HepG2 (cell line): ENCODE measurements at regions not wholly inside any gene's neighbourhood (a gene's known extent, or its start where the extent isn't known, plus 50 kb on each side); places are given as distances from the start of the nearest gene placed in this dataset.
A peak's percentile ranks its signal among the peaks of the same experiment; 100 is the strongest.

ENCODE experiments used
- ATAC-seq: fragments of 200-7000 bp; cut with Tn5 transposase; 3 replicates; pipeline ENCODE4 v1.9.1; 2020; ENCODE audit warnings: mild to moderate bottlenecking, moderate library complexity
- BruUV-seq: library from RNA; stranded (reverse); fragments of 400-500 nt; replicated peaks from 2 replicates; lab custom pipeline; 2021; lab: Mats Ljungman, UMichigan
- CTCF ChIA-PET: fragments of 300-600 bp; formaldehyde crosslinking; extraction: SDS; loops from one replicate; lab custom pipeline; 2021; ENCODE audit warnings: low total read pairs, inconsistent platforms, low intra/inter-chr PET ratio; lab: Yijun Ruan, JAX
- POLR2A ChIA-PET: fragments of 350-600 bp; sonication (Branson Sonifier 250); formaldehyde crosslinking; loops from one replicate; lab custom pipeline; 2020; ENCODE audit warnings: antibody characterized with exemption, inconsistent platforms; lab: Yijun Ruan, JAX
- DNase-seq: peaks from one replicate; pipeline ENCODE4 v3.0.0-alpha.2; 2015; ENCODE audit warnings: low spot score
- FAIRE-seq: peaks from 3 replicates; lab custom pipeline; 2011; peaks lifted over from hg19 to GRCh38; lab: Jason Lieb, UNC
- H2AFZ ChIP-seq: one replicate; pipeline ENCODE4 v1.6.1; 2011; ENCODE audit warnings: low read length, inconsistent platforms
- H3K27ac ChIP-seq: fragments of 300-600 bp; 3 replicates; pipeline ENCODE4 v1.8.0; 2011; ENCODE audit warnings: mixed run types, mild to moderate bottlenecking, mixed read lengths, low read length, inconsistent platforms; ENCODE audit not compliant: insufficient read depth; ENCODE audit errors: extremely low read length
- H3K27me3 ChIP-seq, 2 experiments: fragments of 200-600 bp in 1 of 2; 2 replicates in 1 of 2; 3 replicates in 1 of 2; pipeline versions ENCODE4 v1.6.0 to v1.8.0; 2011; ENCODE audit warnings: low read length in 2 of 2, mild to moderate bottlenecking in 2 of 2, moderate library complexity in 2 of 2, inconsistent platforms in 1 of 2; ENCODE audit not compliant: insufficient read depth in 2 of 2, control insufficient read depth in 1 of 2
- H3K36me3 ChIP-seq, 2 experiments: fragments of 200-600 bp in 1 of 2; replicated peaks in 1 of 2; 2 replicates in 1 of 2; 3 replicates in 1 of 2; pipeline versions ENCODE4 v1.5.1 to v1.8.0; 2011; ENCODE audit warnings: low read length in 2 of 2, inconsistent platforms in 1 of 2; ENCODE audit not compliant: insufficient read depth in 2 of 2, control insufficient read depth in 1 of 2
- H3K4me1 ChIP-seq: 2 replicates; pipeline ENCODE4 v1.5.1; 2012; ENCODE audit warnings: low read length, inconsistent platforms; ENCODE audit not compliant: insufficient read depth
- H3K4me2 ChIP-seq: 2 replicates; pipeline ENCODE4 v1.6.0; 2011; ENCODE audit warnings: low read depth, low read length, inconsistent platforms
- H3K4me3 ChIP-seq, 3 experiments: fragments of 200-600 bp in 1 of 3; sonication (generic), shearing (Covaris generic) in 1 of 3; replicated peaks in 1 of 3; 2 replicates each; pipeline ENCODE4 v1.5.1; 2011 to 2016; ENCODE audit warnings: low read length in 3 of 3, inconsistent platforms in 2 of 3, low read depth in 2 of 3, mild to moderate bottlenecking in 2 of 3, control low read depth in 1 of 3, mixed read lengths in 1 of 3; ENCODE audit not compliant: insufficient read depth in 1 of 3
- H3K79me2 ChIP-seq: one replicate; pipeline ENCODE4 v1.6.1; 2011; ENCODE audit warnings: low read length, inconsistent platforms; ENCODE audit not compliant: insufficient read depth
- H3K9ac ChIP-seq: 2 replicates; pipeline ENCODE4 v1.6.0; 2011; ENCODE audit warnings: mild to moderate bottlenecking, low read depth, low read length, inconsistent platforms; ENCODE audit not compliant: insufficient read depth
- H3K9me3 ChIP-seq: 2 replicates; pipeline ENCODE4 v1.5.1; 2012; ENCODE audit warnings: mild to moderate bottlenecking, low read length
- H4K20me1 ChIP-seq: 2 replicates; pipeline ENCODE4 v1.6.0; 2011; ENCODE audit warnings: inconsistent platforms, mild to moderate bottlenecking, low read length, moderate library complexity; ENCODE audit not compliant: insufficient read depth
- ARID3A ChIP-seq: IDR thresholded peaks from 2 replicates; pipeline ENCODE4 v1.6.1; 2012; ENCODE audit warnings: low read depth, low read length, improper control_type of control experiment
- GATA4 ChIP-seq: sonication (generic); IDR thresholded peaks from 2 replicates; pipeline ENCODE4 v1.6.1; 2016; ENCODE audit warnings: antibody characterized with exemption, low read depth, borderline replicate concordance
- NONO ChIP-seq, 2 experiments: fragments of 450-650 bp in 1 of 2; sonication (generic) in 1 of 2; formaldehyde crosslinking in 1 of 2; IDR thresholded peaks in 1 of 2; conservative IDR thresholded peaks in 1 of 2; 2 replicates each; pipeline versions ENCODE4 v1.6.1 to v1.8.0; 2017 to 2022; ENCODE audit warnings: mild to moderate bottlenecking in 1 of 2, missing genetic modification reagents in 1 of 2, moderate library complexity in 1 of 2
- WGBS: methylation state at CpG from one replicate; pipeline ENCODE4 v1.1.6; 2017; ENCODE audit warnings: low lambda C conversion rate; 5-methylcytosine and 5-hydroxymethylcytosine counted together
- in situ Hi-C: cut with HindIII; loops from 2 replicates; pipeline ENCODE4 v1.10.0; 2017; ENCODE audit warnings: low pct_unique_long_range_greater_than_20kb; ENCODE audit not compliant: extremely low pct_ligation_motif_present
- intact Hi-C: fragments of 100-400 bp; cut with micrococcal nuclease; formaldehyde crosslinking; loops from one replicate; pipeline ENCODE4 v1.10.0; 2022; ENCODE audit not compliant: unreplicated experiment
- TF ChIP-seq, protein P1 (sequence below), 2 experiments: sonication (generic) in 1 of 2; formaldehyde crosslinking in 1 of 2; IDR thresholded peaks; 2 replicates each; pipeline versions ENCODE4 v1.5.1 to v1.6.1; 2011 to 2020; ENCODE audit warnings: borderline replicate concordance in 1 of 2, low read depth in 1 of 2, low read length in 1 of 2, mild to moderate bottlenecking in 1 of 2, missing genetic modification reagents in 1 of 2, moderate library complexity in 1 of 2
- TF ChIP-seq, protein P2 (sequence below): sonication (generic); formaldehyde crosslinking; IDR thresholded peaks from 2 replicates; pipeline ENCODE4 v1.5.0; 2020; ENCODE audit warnings: missing genetic modification reagents, mild to moderate bottlenecking, borderline replicate concordance
- TF ChIP-seq, protein P3 (sequence below): IDR thresholded peaks from 2 replicates; pipeline ENCODE4 v1.6.1; 2016; ENCODE audit warnings: low read depth, control low read depth
- TF ChIP-seq, protein P4 (sequence below), 2 experiments: fragments of 450-650 bp in 1 of 2; sonication (generic) in 1 of 2; formaldehyde crosslinking; IDR thresholded peaks; 2 replicates each; pipeline versions ENCODE4 v1.5.0 to v1.8.0; 2020 to 2022; ENCODE audit warnings: mild to moderate bottlenecking in 1 of 2, missing genetic modification reagents in 1 of 2
- TF ChIP-seq, protein P5 (sequence below): sonication (generic); formaldehyde crosslinking; IDR thresholded peaks from 2 replicates; pipeline ENCODE4 v1.5.1; 2020; ENCODE audit warnings: mild to moderate bottlenecking, missing genetic modification reagents, borderline replicate concordance

DNA sequence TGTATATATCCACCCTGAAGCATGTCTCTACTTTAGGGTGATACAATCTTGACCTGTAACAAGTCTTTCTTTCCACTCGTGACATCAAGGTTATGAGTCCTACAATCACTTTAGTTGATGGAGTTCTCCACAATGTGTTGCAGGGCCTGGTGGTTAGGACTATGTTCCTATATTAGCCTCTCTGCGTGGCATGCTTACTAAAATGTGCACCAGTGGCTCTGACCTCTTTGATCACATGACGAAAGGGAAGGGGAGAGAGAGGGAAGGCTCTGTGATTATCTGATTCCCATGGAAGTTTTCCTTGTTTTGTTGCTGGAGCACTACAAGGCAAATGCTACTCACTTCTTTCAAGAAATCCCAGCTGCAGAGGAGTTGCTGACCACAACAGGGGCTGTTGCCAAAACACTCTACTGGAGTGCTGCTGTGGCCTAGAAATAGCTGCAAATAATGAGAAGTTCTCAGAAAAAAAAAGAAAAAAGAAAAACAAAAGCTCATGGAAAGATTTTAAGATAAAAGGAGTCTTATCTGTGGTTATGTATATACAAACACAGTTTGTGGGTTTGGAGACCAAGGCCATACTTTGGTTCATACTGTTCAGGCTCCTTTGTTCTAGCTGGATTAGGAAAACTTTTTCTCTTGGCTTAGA lies 272.8 kb upstream of the MMADHC start:
- FAIRE-seq (peak; percentile 8), ATAC-seq (peak; percentile 74), DNase-seq (peak; percentile 39)
- Histone ChIP-seq H3K27ac (peak overlapping the region; percentile 38), H4K20me1 (no peaks in the 10 kb centered on the region), H3K9ac (no peak overlapping the region), H2AFZ (no peak overlapping the region), H3K79me2 (no peaks in the 10 kb centered on the region), H3K4me2 (peak overlapping the region; percentile 23; the same call in 1 of the 2 replicates), H3K9me3 (peaks cover 36% of the 10 kb centered on the region), H3K4me1 (peaks cover 16% of the 10 kb centered on the region; the same call in 1 of the 2 replicates), H3K4me3 (no peak overlapping the region), H3K36me3 (no peaks in the 10 kb centered on the region), H3K27me3 (no peaks in the 10 kb centered on the region)
- CTCF ChIA-PET, result no interaction called here
- POLR2A ChIA-PET, result no interaction called here
- intact Hi-C loops, result no loop called here
- in situ Hi-C loops, result no loop called here
- WGBS, result 33% methylated on average over 3 of the region's 3 CpGs
- no TSS peak for BruUV-seq
- TF ChIP-seq ARID3A (no peak), NONO (IDR thresholded peaks at IDR 0.05) (no peak), NONO (CRISPR knock-in tag; conservative IDR thresholded peaks at IDR 0.05) (no peak), GATA4 (peak; percentile 22; the same call in 1 of the 2 replicates)
- TF ChIP-seq, protein P1, sequence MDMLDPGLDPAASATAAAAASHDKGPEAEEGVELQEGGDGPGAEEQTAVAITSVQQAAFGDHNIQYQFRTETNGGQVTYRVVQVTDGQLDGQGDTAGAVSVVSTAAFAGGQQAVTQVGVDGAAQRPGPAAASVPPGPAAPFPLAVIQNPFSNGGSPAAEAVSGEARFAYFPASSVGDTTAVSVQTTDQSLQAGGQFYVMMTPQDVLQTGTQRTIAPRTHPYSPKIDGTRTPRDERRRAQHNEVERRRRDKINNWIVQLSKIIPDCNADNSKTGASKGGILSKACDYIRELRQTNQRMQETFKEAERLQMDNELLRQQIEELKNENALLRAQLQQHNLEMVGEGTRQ (IDR thresholded peaks at IDR 0.05; ENCODE audit: low read depth, low read length), result 0 out of 2 replicates have a peak, but pooled peaks have one; percentile 10
- TF ChIP-seq, protein P1 (CRISPR knock-in tag; IDR thresholded peaks at IDR 0.05; ENCODE audit: borderline replicate concordance), result no peak
- TF ChIP-seq, protein P2, sequence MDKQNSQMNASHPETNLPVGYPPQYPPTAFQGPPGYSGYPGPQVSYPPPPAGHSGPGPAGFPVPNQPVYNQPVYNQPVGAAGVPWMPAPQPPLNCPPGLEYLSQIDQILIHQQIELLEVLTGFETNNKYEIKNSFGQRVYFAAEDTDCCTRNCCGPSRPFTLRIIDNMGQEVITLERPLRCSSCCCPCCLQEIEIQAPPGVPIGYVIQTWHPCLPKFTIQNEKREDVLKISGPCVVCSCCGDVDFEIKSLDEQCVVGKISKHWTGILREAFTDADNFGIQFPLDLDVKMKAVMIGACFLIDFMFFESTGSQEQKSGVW (CRISPR knock-in tag), result no peak
- TF ChIP-seq, protein P3, sequence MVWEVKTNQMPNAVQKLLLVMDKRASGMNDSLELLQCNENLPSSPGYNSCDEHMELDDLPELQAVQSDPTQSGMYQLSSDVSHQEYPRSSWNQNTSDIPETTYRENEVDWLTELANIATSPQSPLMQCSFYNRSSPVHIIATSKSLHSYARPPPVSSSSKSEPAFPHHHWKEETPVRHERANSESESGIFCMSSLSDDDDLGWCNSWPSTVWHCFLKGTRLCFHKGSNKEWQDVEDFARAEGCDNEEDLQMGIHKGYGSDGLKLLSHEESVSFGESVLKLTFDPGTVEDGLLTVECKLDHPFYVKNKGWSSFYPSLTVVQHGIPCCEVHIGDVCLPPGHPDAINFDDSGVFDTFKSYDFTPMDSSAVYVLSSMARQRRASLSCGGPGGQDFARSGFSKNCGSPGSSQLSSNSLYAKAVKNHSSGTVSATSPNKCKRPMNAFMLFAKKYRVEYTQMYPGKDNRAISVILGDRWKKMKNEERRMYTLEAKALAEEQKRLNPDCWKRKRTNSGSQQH (CRISPR knock-in tag), result no peak
- TF ChIP-seq, protein P4, sequence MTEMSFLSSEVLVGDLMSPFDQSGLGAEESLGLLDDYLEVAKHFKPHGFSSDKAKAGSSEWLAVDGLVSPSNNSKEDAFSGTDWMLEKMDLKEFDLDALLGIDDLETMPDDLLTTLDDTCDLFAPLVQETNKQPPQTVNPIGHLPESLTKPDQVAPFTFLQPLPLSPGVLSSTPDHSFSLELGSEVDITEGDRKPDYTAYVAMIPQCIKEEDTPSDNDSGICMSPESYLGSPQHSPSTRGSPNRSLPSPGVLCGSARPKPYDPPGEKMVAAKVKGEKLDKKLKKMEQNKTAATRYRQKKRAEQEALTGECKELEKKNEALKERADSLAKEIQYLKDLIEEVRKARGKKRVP (CRISPR knock-in tag; IDR thresholded peaks at IDR 0.05), result no peak
- TF ChIP-seq, protein P5, sequence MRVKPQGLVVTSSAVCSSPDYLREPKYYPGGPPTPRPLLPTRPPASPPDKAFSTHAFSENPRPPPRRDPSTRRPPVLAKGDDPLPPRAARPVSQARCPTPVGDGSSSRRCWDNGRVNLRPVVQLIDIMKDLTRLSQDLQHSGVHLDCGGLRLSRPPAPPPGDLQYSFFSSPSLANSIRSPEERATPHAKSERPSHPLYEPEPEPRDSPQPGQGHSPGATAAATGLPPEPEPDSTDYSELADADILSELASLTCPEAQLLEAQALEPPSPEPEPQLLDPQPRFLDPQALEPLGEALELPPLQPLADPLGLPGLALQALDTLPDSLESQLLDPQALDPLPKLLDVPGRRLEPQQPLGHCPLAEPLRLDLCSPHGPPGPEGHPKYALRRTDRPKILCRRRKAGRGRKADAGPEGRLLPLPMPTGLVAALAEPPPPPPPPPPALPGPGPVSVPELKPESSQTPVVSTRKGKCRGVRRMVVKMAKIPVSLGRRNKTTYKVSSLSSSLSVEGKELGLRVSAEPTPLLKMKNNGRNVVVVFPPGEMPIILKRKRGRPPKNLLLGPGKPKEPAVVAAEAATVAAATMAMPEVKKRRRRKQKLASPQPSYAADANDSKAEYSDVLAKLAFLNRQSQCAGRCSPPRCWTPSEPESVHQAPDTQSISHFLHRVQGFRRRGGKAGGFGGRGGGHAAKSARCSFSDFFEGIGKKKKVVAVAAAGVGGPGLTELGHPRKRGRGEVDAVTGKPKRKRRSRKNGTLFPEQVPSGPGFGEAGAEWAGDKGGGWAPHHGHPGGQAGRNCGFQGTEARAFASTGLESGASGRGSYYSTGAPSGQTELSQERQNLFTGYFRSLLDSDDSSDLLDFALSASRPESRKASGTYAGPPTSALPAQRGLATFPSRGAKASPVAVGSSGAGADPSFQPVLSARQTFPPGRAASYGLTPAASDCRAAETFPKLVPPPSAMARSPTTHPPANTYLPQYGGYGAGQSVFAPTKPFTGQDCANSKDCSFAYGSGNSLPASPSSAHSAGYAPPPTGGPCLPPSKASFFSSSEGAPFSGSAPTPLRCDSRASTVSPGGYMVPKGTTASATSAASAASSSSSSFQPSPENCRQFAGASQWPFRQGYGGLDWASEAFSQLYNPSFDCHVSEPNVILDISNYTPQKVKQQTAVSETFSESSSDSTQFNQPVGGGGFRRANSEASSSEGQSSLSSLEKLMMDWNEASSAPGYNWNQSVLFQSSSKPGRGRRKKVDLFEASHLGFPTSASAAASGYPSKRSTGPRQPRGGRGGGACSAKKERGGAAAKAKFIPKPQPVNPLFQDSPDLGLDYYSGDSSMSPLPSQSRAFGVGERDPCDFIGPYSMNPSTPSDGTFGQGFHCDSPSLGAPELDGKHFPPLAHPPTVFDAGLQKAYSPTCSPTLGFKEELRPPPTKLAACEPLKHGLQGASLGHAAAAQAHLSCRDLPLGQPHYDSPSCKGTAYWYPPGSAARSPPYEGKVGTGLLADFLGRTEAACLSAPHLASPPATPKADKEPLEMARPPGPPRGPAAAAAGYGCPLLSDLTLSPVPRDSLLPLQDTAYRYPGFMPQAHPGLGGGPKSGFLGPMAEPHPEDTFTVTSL (CRISPR knock-in tag), result peak; percentile 68; the same call in 1 of the 2 replicates
